Stomach (tissue), 8 donors: ENCODE measurements at regions not wholly inside any gene's neighbourhood (a gene's known extent, or its start where the extent isn't known, plus 50 kb on each side); places are given as distances from the start of the nearest gene placed in this dataset.
"Not testable (repeated sequence)": the region's sequence is repeated elsewhere in the genome, so short reads cannot be mapped to it uniquely, and the experiment has no call there.

Source experiments
- DNase-seq, 2 donors: peaks; one replicate each; pipeline versions ENCODE4 v3.0.0 to v3.0.0-alpha.2; 2013 to 2019
- H3K27ac ChIP-seq, 5 donors: fragments of 200-600 bp in 4 of 5; sonication (generic) in 4 of 5; one replicate each; pipeline ENCODE4 v1.5.1; 2013 to 2019; ENCODE audit warnings: mild to moderate bottlenecking in 1 of 5, moderate library complexity in 1 of 5
- H3K27me3 ChIP-seq, 3 donors: fragments of 200-600 bp; sonication (generic); one replicate each; pipeline ENCODE4 v1.5.1; 2017 to 2019; ENCODE audit warnings: mixed run types in 1 of 3
- H3K36me3 ChIP-seq, 4 donors: fragments of 200-600 bp; sonication (generic); 1 replicate in 3 of 4; 2 replicates in 1 of 4; pipeline ENCODE4 v1.5.1; 2016 to 2019
- H3K4me1 ChIP-seq, 4 donors: fragments of 200-600 bp; sonication (generic); one replicate each; pipeline ENCODE4 v1.5.1; 2016 to 2019
- H3K4me3 ChIP-seq, 4 donors: fragments of 200-600 bp; sonication (generic) in 3 of 4; one replicate each; pipeline ENCODE4 v1.5.1; 2016 to 2019; ENCODE audit warnings: mild to moderate bottlenecking in 1 of 4
- H3K9me3 ChIP-seq, 4 donors: fragments of 200-600 bp; sonication (generic); one replicate each; pipeline ENCODE4 v1.5.1; 2016 to 2019
- EP300 ChIP-seq: sonication (generic); formaldehyde crosslinking; IDR thresholded peaks from one replicate; pipeline ENCODE4 v1.6.1; 2017; ENCODE audit warnings: antibody characterized with exemption
- POLR2A ChIP-seq, 4 donors: fragments of 450-650 bp; IDR thresholded peaks; one replicate each; pipeline ENCODE4 v1.6.1; 2016; ENCODE audit warnings: antibody characterized with exemption in 4 of 4, control low read depth in 2 of 4, mild to moderate bottlenecking in 1 of 4, moderate library complexity in 1 of 4
- POLR2AphosphoS5 ChIP-seq, 3 donors: sonication (generic); formaldehyde crosslinking; IDR thresholded peaks; one replicate each; pipeline ENCODE4 v1.6.1; 2016; ENCODE audit warnings: antibody characterized with exemption in 3 of 3
- WGBS, 5 donors: extraction: QIAGEN DNeasy Blood & Tissue Kit in 3 of 5; methylation state at CpG; one replicate each; pipeline versions ENCODE4 v1.1.5 to v1.1.7; 2013 to 2018; 5-methylcytosine and 5-hydroxymethylcytosine counted together
- intact Hi-C: fragments of 100-400 bp; cut with DNase I; formaldehyde crosslinking; loops from one replicate; pipeline ENCODE4 v1.15.1; 2023; ENCODE audit warnings: low total_unique reads
- TF ChIP-seq, protein P1 (sequence below), 7 experiments: fragments of 450-650 bp in 4 of 7; fragments of 200-600 bp in 3 of 7; sonication (generic) in 3 of 7; IDR thresholded peaks; one replicate each; pipeline ENCODE4 v1.5.1; 2016 to 2019; ENCODE audit warnings: antibody characterized with exemption in 7 of 7, control low read depth in 2 of 7, mild to moderate bottlenecking in 1 of 7
- donor health status: healthy with polysubstance abuse.
- donor health status: Bipolar disorder and iron deficiency.
- donor health status: healthy.

DNA sequence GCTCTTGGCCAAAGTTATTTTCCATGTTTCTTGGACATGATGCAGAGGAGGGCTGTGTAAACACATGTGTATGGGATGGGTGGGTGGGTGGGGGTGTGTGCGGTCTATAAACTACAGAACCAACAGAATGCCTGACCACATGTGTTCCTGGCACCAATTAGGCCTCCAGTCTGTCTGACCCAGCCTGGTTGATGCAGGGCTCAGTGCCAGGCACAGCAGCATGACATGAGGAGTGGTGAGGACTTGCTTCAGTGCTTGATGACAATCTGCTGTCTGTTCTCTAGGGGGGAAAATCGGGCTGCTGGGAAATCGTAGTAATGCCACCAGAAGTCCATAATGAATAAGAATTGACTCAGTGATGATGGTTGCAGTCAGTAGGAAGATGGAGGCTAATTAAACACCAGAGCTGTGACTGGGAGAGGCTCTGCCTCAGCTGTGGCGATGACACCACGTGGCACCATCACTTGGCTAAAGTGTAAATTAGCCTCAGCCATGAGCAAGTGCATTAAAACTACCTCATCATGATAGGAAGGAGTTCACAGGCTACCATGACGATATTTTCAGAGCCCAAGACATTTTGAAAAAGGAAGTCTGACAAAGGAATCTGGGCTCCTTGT, 260.1 kb upstream of the PODXL start:
- no peak for DNase-seq
- Histone ChIP-seq H3K9me3 (no peaks in the 10 kb centered on the region), H3K4me1 (no peaks in the 10 kb centered on the region), H3K27me3 (no peaks in the 10 kb centered on the region), H3K27ac (no peak overlapping the region), H3K36me3 (no peaks in the 10 kb centered on the region), H3K4me3 (no peak overlapping the region)
- 82 to 91% (median 84%) methylated on average over 6 of the region's 6 CpGs for WGBS, 5 donors
- TF ChIP-seq POLR2AphosphoS5 (IDR thresholded peaks at IDR 0.05) = no peak
- TF ChIP-seq, protein P1, sequence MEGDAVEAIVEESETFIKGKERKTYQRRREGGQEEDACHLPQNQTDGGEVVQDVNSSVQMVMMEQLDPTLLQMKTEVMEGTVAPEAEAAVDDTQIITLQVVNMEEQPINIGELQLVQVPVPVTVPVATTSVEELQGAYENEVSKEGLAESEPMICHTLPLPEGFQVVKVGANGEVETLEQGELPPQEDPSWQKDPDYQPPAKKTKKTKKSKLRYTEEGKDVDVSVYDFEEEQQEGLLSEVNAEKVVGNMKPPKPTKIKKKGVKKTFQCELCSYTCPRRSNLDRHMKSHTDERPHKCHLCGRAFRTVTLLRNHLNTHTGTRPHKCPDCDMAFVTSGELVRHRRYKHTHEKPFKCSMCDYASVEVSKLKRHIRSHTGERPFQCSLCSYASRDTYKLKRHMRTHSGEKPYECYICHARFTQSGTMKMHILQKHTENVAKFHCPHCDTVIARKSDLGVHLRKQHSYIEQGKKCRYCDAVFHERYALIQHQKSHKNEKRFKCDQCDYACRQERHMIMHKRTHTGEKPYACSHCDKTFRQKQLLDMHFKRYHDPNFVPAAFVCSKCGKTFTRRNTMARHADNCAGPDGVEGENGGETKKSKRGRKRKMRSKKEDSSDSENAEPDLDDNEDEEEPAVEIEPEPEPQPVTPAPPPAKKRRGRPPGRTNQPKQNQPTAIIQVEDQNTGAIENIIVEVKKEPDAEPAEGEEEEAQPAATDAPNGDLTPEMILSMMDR (IDR thresholded peaks at IDR 0.05) = no peak
- intact Hi-C loops = no loop called here

DNA sequence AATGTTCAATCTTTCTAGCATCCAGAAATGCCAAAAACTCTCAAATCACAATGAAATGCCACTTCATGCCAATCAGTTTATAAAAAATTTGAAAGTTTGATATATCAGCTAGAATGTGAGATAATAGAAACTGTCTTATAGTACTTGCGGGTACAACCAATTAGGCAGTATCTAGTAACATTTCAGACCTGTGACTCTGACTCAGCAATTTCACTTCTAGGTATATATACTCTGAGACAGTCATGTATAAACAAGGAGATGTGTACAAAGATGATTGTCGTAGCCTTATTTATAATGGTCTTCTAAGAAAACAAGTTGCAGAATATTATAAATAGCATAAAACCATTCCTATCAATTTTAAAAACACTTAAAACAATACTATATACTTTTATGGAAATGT, 252.3 kb upstream of the PODXL start:
- Histone ChIP-seq H3K4me1 (no peaks in the 10 kb centered on the region), H3K27me3 (peaks cover 0 to 14% (median 0%) of the 10 kb centered on the region in 3 donors), H3K36me3 (no peaks in the 10 kb centered on the region), H3K27ac (no peak overlapping the region), H3K9me3 (no peaks in the 10 kb centered on the region), H3K4me3 (no peak overlapping the region)
- TF ChIP-seq, protein P1 (IDR thresholded peaks at IDR 0.05) = no peak
- TF ChIP-seq POLR2AphosphoS5 (IDR thresholded peaks at IDR 0.05) = no peak
- no peak for DNase-seq
- 77 to 82% (median 79%) methylated on average over 2 of the region's 2 CpGs for WGBS, 5 donors
- intact Hi-C loops = no loop called here

DNA sequence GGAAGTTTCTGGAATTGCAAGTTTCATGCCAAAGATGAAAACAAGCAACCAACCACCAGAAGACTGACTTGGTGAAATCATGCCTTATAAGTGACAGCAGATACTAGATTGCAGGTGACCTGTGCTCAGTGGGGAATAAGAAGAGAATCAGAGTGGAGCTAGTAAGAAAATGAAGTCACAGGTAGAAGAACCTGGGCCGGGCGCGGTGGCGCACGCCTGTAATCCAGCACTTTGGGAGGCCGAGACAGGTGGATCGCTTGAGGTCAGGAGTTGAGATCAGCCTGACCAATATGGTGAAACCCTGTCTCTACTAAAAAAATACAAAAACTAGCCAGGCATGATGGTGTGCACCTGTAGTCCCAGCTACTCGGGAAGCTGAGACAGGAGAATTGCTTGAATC, 251.7 kb upstream of the PODXL start:
- intact Hi-C loops, DNase-seq, H3K4me1 ChIP-seq, H3K36me3 ChIP-seq, H3K9me3 ChIP-seq, H3K27ac ChIP-seq, H3K4me3 ChIP-seq: not testable (repeated sequence)
- 83 to 93% (median 91%) methylated on average over 8 of the region's 8 CpGs for WGBS, 5 donors
- H3K27me3 ChIP-seq = peaks cover 0 to 14% (median 0%) of the 10 kb centered on the region in 3 donors

DNA sequence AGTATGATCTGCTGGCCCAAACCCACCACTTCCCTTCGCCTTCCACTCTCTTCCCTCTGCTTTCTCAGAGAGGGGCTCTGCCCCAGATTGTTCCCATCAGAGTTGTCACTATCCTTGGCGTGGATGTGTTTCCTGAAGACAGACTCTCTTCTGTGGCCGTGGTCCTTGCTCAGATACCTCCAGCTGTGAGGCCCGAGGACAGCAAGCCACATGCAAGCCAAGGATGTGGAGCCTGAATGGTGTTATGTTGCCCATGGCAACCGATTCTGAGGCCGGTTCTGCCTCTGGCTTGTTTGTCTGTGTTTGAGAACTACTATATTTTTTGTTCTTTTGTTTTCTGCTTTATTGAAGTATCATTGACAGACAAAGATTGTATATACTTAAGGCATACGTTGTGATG, 247.4 kb upstream of the PODXL start:
- intact Hi-C loops = no loop called here
- no peak overlapping the region for H3K27ac ChIP-seq
- peaks cover 0 to 14% (median 0%) of the 10 kb centered on the region in 3 donors for H3K27me3 ChIP-seq
- H3K4me3 ChIP-seq = no peak overlapping the region
- no peaks in the 10 kb centered on the region for H3K4me1 ChIP-seq
- 63 to 72% (median 69%) methylated on average over 7 of the region's 7 CpGs for WGBS, 5 donors
- H3K36me3 ChIP-seq = no peaks in the 10 kb centered on the region
- no peaks in the 10 kb centered on the region for H3K9me3 ChIP-seq
- no peak for TF ChIP-seq POLR2A (IDR thresholded peaks at IDR 0.05)
- TF ChIP-seq, protein P1 (IDR thresholded peaks at IDR 0.05) = no peak
- TF ChIP-seq EP300 = no peak
- no peak for TF ChIP-seq POLR2AphosphoS5 (IDR thresholded peaks at IDR 0.05)
- DNase-seq = peak in 1 of 2 donors; percentile 9

DNA sequence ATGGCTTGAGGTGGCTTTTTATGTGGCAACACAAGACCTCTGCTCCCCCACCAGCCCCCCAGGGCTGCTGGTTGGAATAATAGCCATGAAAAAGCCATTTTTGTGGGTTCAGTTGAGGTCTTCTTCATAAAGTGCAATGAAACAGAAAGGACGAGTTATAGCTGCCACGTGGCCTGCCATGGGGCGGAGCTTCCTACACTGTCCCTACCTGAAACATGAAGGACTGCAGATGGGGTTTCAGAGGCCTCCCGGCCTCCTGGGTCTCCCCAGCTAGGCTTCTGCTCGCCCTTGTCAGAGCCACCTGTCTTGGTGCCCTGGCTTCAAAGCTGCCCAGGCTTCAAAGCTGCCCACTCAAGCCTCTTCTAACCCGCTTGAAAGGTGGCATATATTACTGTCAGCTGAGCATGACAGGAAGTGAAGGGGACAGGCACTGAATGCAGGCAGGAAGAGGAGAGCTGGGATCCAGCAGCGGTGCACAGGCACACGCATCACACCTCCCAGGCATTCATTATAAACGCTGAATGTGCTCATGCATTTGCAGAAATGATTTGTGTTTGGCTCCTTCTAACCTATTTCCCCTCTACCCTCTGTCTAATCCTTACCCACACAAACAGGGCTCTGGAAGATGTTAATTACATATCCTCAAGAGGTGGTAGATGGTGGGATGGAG, 245.9 kb upstream of the PODXL start:
- DNase-seq = no peak
- no peaks in the 10 kb centered on the region for H3K4me1 ChIP-seq
- no peak overlapping the region for H3K27ac ChIP-seq
- H3K4me3 ChIP-seq = no peak overlapping the region
- peaks cover 0 to 9% (median 0%) of the 10 kb centered on the region in 3 donors for H3K27me3 ChIP-seq
- H3K9me3 ChIP-seq = no peaks in the 10 kb centered on the region
- intact Hi-C loops = no loop called here
- TF ChIP-seq EP300 (no peak), POLR2A (IDR thresholded peaks at IDR 0.05) (no peak), POLR2AphosphoS5 (IDR thresholded peaks at IDR 0.05) (no peak)
- TF ChIP-seq, protein P1 (IDR thresholded peaks at IDR 0.05) = no peak
- 74 to 85% (median 76%) methylated on average over 9 of the region's 9 CpGs for WGBS, 5 donors
- no peaks in the 10 kb centered on the region for H3K36me3 ChIP-seq
